Activated CD4-positive, CD25-positive, alpha-beta regulatory T cell treated with anti-CD3 and anti-CD28 coated beads, Interleukin-2, amount 50 U/mL, for 16 hours (primary cell): ENCODE measurements at regions not wholly inside any gene's neighbourhood (a gene's known extent, or its start where the extent isn't known, plus 50 kb on each side); places are given as distances from the start of the nearest gene placed in this dataset.
"Not testable (repeated sequence)": the region's sequence is repeated elsewhere in the genome, so short reads cannot be mapped to it uniquely, and the experiment has no call there.

Experiments
- DNase-seq: peaks from one replicate; pipeline ENCODE4 v3.0.0-alpha.2; 2020; ENCODE audit warnings: low read depth, low spot score

- no peak for DNase-seq
Measured at GRCh38 chr20:53647286-53647821, 53.7 kb upstream of the ZNF217 start.

- no peak for DNase-seq
Measured at GRCh38 chr20:53646550-53646949, 52.9 kb upstream of the ZNF217 start.

- DNase-seq = no peak
Measured at GRCh38 chr20:53645582-53645897, 51.9 kb upstream of the ZNF217 start.

GRCh38 chr20:53644108-53644507, 50.5 kb upstream of the ZNF217 start:
- not testable (repeated sequence) for DNase-seq
